OCI-LY3 (cell line): ENCODE measurements at regions not wholly inside any gene's neighbourhood (a gene's known extent, or its start where the extent isn't known, plus 50 kb on each side); places are given as distances from the start of the nearest gene placed in this dataset.

Experiments
- EZH2phosphoT487 ChIP-seq: fragments of 200-600 bp; shearing (Covaris generic); IDR thresholded peaks from 2 replicates; pipeline ENCODE4 v1.6.1; 2018; ENCODE audit warnings: antibody characterized with exemption, mixed run types, low read depth
- TF ChIP-seq, protein P1 (sequence below): fragments of 200-600, 300-600 bp; sonication (generic); IDR thresholded peaks from 2 replicates; pipeline ENCODE4 v1.5.1; 2014; ENCODE audit warnings: antibody characterized with exemption, low read length, low read depth

GRCh38 chr12:34304546-34304945 is 282.2 kb downstream of the ALG10 start:
- TF ChIP-seq, protein P1, sequence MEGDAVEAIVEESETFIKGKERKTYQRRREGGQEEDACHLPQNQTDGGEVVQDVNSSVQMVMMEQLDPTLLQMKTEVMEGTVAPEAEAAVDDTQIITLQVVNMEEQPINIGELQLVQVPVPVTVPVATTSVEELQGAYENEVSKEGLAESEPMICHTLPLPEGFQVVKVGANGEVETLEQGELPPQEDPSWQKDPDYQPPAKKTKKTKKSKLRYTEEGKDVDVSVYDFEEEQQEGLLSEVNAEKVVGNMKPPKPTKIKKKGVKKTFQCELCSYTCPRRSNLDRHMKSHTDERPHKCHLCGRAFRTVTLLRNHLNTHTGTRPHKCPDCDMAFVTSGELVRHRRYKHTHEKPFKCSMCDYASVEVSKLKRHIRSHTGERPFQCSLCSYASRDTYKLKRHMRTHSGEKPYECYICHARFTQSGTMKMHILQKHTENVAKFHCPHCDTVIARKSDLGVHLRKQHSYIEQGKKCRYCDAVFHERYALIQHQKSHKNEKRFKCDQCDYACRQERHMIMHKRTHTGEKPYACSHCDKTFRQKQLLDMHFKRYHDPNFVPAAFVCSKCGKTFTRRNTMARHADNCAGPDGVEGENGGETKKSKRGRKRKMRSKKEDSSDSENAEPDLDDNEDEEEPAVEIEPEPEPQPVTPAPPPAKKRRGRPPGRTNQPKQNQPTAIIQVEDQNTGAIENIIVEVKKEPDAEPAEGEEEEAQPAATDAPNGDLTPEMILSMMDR: no peak
- TF ChIP-seq EZH2phosphoT487: no peak
